Osteocyte (in vitro differentiated cells): ENCODE measurements at regions not wholly inside any gene's neighbourhood (a gene's known extent, or its start where the extent isn't known, plus 50 kb on each side); places are given as distances from the start of the nearest gene placed in this dataset.

Experiments used
- DNase-seq: peaks from one replicate; pipeline ENCODE4 v3.0.0; 2021; ENCODE audit warnings: mixed read lengths; ENCODE audit not compliant: unreplicated experiment; ENCODE audit errors: extremely low spot score
- H3K27ac Mint-ChIP-seq: one replicate; pipeline ENCODE4 v1.8.0; 2021; ENCODE audit warnings: mild to moderate bottlenecking, mixed read lengths; ENCODE audit not compliant: unreplicated experiment
- H3K27me3 Mint-ChIP-seq: one replicate; pipeline ENCODE4 v1.8.0; 2021; ENCODE audit warnings: mixed read lengths; ENCODE audit not compliant: unreplicated experiment
- H3K36me3 Mint-ChIP-seq: one replicate; pipeline ENCODE4 v1.8.0; 2021; ENCODE audit warnings: mixed read lengths; ENCODE audit not compliant: unreplicated experiment
- H3K4me1 Mint-ChIP-seq: one replicate; pipeline ENCODE4 v1.8.0; 2021; ENCODE audit warnings: mixed read lengths; ENCODE audit not compliant: unreplicated experiment
- H3K4me3 Mint-ChIP-seq: one replicate; pipeline ENCODE4 v1.8.0; 2021; ENCODE audit warnings: mild to moderate bottlenecking, moderate library complexity, mixed read lengths; ENCODE audit not compliant: unreplicated experiment
- H3K9me3 Mint-ChIP-seq: one replicate; pipeline ENCODE4 v1.8.0; 2021; ENCODE audit warnings: mixed read lengths; ENCODE audit not compliant: unreplicated experiment
- TF ChIP-seq, protein P1 (sequence below): fragments of 200-600 bp; sonication (generic); IDR thresholded peaks from 2 replicates; pipeline ENCODE4 v1.5.0; 2021; ENCODE audit warnings: antibody characterized with exemption, mild to moderate bottlenecking, moderate library complexity

DNA sequence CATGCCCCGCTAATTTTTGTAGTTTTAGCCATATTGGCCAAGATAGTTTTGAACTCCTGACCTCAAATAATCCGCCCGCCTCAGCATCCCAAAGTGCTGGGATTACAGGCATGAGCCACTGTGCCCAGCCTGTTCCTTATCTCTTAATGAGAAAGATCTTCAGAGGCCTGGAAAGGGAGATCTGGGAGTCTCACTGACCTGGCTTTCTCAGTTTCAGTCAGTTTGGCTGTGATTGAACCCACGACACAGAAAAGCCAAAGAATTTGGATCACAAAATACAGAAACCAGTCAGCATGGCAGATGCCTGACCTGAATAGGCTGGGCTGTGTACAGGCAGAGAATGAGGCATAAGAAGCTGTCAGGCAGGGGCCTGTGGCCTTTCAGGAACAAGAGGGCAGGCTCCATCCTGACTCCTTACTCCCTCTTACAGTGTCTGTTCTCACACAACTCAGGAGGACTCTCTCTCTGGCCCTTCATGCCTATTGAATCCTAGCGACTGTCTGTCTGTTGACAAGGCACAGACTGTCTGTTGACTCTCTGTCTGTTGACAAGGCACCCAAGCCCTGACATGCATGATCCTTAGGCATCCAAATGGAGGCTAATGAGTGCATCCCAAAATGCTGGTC, 366.5 kb upstream of the CCDC196 start:
- no peaks in the 10 kb centered on the region for H3K4me1 Mint-ChIP-seq
- peaks cover 34% of the 10 kb centered on the region for H3K9me3 Mint-ChIP-seq
- TF ChIP-seq, protein P1, sequence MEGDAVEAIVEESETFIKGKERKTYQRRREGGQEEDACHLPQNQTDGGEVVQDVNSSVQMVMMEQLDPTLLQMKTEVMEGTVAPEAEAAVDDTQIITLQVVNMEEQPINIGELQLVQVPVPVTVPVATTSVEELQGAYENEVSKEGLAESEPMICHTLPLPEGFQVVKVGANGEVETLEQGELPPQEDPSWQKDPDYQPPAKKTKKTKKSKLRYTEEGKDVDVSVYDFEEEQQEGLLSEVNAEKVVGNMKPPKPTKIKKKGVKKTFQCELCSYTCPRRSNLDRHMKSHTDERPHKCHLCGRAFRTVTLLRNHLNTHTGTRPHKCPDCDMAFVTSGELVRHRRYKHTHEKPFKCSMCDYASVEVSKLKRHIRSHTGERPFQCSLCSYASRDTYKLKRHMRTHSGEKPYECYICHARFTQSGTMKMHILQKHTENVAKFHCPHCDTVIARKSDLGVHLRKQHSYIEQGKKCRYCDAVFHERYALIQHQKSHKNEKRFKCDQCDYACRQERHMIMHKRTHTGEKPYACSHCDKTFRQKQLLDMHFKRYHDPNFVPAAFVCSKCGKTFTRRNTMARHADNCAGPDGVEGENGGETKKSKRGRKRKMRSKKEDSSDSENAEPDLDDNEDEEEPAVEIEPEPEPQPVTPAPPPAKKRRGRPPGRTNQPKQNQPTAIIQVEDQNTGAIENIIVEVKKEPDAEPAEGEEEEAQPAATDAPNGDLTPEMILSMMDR: no peak
- H3K27ac Mint-ChIP-seq: no peak overlapping the region
- DNase-seq: no peak
- no peak overlapping the region for H3K4me3 Mint-ChIP-seq
- H3K36me3 Mint-ChIP-seq: no peaks in the 10 kb centered on the region
- no peaks in the 10 kb centered on the region for H3K27me3 Mint-ChIP-seq

DNA sequence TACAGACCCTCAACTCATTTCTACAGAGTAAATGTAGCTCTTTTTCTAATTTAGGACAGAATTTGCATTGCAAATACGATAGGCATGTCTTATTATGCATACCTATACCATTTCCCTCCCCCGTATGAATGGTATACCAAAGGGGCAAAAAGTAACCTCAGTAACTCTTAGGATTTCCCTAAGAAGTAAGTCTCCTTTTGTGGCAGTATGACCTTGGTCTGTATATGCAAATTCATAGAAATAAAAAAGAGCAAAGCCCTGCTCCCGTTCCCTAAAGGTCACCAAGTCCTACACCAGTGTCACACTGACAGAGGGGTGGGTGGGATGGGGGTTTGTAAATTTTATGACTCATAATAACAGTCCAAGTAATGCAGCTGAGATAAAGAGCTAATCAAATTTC, 365.8 kb upstream of the CCDC196 start:
- Mint-ChIP-seq H3K27ac (no peak overlapping the region), H3K4me1 (no peaks in the 10 kb centered on the region), H3K9me3 (peaks cover 34% of the 10 kb centered on the region), H3K4me3 (no peak overlapping the region), H3K27me3 (no peaks in the 10 kb centered on the region), H3K36me3 (no peaks in the 10 kb centered on the region)
- TF ChIP-seq, protein P1: no peak
- no peak for DNase-seq

DNA sequence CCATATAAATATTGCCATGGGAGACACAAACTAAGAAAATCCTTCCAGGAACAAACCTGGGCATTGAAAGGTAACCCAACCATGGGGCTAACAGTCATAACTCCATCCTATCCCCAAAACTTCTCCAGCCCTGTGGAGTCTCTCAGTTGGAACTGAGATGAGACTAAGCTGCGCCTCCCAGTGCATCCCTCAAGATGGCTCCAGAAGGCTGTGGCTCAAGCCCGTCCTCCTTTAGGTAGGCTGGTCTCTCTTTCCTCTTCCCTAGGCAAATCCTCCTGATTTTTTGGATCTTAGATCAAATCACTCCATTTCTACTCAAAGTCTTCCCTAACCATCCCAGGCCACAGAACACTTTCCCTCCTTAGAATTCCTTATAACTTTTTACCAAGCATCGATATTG, 364.3 kb upstream of the CCDC196 start:
- TF ChIP-seq, protein P1: no peak
- no peaks in the 10 kb centered on the region for H3K27me3 Mint-ChIP-seq
- H3K36me3 Mint-ChIP-seq: no peaks in the 10 kb centered on the region
- H3K4me3 Mint-ChIP-seq: no peak overlapping the region
- H3K27ac Mint-ChIP-seq: no peak overlapping the region
- no peaks in the 10 kb centered on the region for H3K4me1 Mint-ChIP-seq
- no peak for DNase-seq
- H3K9me3 Mint-ChIP-seq: peaks cover 34% of the 10 kb centered on the region

DNA sequence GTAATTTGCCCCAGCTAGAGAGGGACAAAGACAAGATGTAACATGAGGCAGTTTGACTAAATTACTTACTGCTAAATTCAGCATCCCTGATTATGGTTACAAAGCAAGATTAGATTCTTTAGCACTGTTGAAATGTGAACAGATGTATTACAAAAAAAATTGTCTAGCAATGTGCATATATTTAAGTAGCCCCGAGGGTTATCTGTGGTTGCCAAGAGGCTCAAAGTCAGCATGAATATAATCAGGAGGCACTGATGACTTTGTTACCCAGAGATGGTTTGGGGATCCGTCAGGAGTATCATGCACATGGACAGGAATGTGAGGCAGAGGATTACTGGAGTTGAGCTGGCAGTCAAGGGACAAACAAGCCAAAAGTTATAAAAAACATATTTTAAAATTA, 356.9 kb upstream of the CCDC196 start:
- no peak overlapping the region for H3K4me3 Mint-ChIP-seq
- TF ChIP-seq, protein P1: no peak
- H3K36me3 Mint-ChIP-seq: no peaks in the 10 kb centered on the region
- no peaks in the 10 kb centered on the region for H3K27me3 Mint-ChIP-seq
- H3K27ac Mint-ChIP-seq: no peak overlapping the region
- H3K4me1 Mint-ChIP-seq: no peaks in the 10 kb centered on the region
- H3K9me3 Mint-ChIP-seq: peaks cover under 1% of the 10 kb centered on the region
- no peak for DNase-seq

DNA sequence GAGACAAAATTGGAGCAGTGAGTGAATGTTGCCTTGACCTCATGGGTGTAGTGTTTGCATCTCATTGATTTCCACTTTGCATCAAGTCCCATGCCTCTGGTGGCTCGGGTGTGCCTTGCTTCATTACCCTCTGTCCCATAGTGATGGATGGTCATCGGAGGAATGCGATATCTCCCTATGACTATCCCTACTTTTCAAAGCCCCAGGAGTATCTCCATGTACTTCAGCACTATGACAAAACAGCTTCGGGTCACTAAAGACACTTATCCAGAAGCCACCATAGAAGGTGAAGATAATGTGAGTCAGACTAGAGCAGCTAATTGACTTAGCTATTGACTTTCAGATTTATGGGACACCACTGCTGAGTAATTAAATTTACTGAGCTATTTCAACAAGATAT, 355.1 kb upstream of the CCDC196 start:
- no peak for DNase-seq
- Mint-ChIP-seq H3K27me3 (no peaks in the 10 kb centered on the region), H3K27ac (no peak overlapping the region), H3K36me3 (no peaks in the 10 kb centered on the region), H3K4me3 (no peak overlapping the region), H3K9me3 (no peaks in the 10 kb centered on the region), H3K4me1 (no peaks in the 10 kb centered on the region)
- TF ChIP-seq, protein P1: no peak
